GM18511 (cell line): ENCODE measurements at regions not wholly inside any gene's neighbourhood (a gene's known extent, or its start where the extent isn't known, plus 50 kb on each side); places are given as distances from the start of the nearest gene placed in this dataset.
"Not testable (repeated sequence)": the region's sequence is repeated elsewhere in the genome, so short reads cannot be mapped to it uniquely, and the experiment has no call there.

Experiments
- ATAC-seq: cut with Tn5 transposase; IDR thresholded peaks from one replicate; pipeline ENCODE4 v1.9.1; 2021; ENCODE audit warnings: mild to moderate bottlenecking, moderate library complexity; ENCODE audit not compliant: unreplicated experiment

DNA sequence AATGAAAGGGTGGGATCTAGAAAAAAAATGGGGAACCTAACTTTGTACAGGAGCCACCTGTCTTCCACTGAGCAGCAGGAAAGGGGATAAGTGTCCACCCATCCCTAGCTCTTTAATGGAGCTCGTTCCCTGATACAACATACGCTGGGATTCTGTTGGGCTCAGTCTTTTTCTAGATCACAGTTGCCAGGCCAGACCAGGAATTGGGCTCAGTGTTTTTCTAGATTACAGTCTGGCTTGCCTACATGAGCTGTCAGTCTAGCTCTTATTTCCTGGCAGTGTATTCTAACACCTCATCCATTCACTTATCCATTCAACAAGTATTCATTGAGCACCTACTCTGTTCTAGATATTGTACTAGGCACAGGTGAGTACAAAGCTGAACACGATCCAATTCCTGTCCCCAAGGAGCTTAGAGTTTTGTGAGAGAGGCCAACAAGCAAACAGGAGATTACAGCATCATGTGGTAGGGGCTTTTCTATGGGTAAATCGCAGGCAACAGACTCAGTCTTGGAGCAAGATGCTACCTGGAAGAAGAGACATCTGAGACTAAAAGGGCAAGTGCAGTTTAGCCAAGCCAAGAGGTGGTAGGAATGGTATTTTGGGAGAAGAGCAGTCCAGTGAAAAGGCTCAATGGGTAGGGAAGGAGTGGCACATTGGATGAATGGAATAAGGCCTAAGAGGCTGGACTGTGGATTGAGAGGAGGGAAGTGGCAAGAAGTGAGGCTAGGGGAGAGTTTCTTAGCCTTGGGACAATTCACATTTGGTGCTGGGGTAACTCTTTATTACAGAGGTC lies 138.0 kb upstream of the HS3ST2 start:
- ATAC-seq = no peak

GRCh38 chr16:22677024-22677830 lies 136.7 kb upstream of the HS3ST2 start:
- ATAC-seq = no peak

- no peak for ATAC-seq
Observed at GRCh38 chr16:22678311-22678710, 135.7 kb upstream of the HS3ST2 start.

GRCh38 chr16:22681554-22682291 lies 132.2 kb upstream of the HS3ST2 start:
- ATAC-seq = no peak

- no peak for ATAC-seq
Observed at GRCh38 chr16:22683258-22683657, 130.7 kb upstream of the HS3ST2 start.

- no peak for ATAC-seq
Observed at GRCh38 chr16:22683730-22684573, 130.0 kb upstream of the HS3ST2 start.

GRCh38 chr16:22684574-22685458 lies 129.1 kb upstream of the HS3ST2 start:
- ATAC-seq = no peak

DNA sequence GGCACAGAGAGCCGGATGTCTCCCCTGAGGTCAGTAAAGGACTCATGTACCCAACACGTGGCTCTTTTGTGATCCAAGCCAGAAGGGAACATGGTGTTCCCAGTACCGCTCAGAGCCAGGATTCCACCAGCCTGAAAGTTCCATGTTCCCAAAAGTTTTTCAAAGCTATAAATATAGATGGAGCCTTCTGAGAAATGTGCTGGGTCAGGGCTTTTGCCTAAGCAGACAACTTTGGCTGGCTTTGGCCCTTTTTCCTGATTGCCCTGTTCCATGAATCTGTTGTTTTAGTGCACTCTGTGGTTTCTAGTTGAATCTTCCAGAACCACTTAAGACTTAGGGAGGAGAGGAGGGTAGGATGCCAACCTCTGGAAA lies 128.5 kb upstream of the HS3ST2 start:
- no peak for ATAC-seq

- ATAC-seq = no peak
Observed at GRCh38 chr16:22687031-22687530, 126.9 kb upstream of the HS3ST2 start.

GRCh38 chr16:22688463-22688862 lies 125.5 kb upstream of the HS3ST2 start:
- ATAC-seq = no peak

- ATAC-seq = no peak
Observed at GRCh38 chr16:22688930-22689329, 125.0 kb upstream of the HS3ST2 start.

GRCh38 chr16:22691335-22691734 lies 122.6 kb upstream of the HS3ST2 start:
- ATAC-seq = no peak

DNA sequence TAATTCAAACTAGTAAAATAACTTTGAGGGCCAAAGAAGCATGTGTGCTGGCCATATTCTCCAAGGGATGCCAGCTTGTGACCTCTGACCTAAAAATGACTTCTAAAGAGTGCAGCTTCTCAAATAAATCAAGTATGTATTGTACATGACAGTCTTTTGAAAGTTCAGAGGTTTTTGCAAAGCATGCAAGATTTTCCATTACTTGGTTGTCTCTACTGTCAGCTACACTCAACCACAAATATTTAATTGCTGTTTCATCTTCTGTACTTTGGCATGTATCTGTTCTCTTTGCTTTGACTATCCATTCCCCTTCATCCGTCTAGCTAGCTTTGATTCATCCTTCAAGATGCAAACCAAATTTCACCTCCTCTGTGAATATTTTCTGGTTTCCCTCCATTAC lies 121.9 kb upstream of the HS3ST2 start:
- ATAC-seq = no peak

DNA sequence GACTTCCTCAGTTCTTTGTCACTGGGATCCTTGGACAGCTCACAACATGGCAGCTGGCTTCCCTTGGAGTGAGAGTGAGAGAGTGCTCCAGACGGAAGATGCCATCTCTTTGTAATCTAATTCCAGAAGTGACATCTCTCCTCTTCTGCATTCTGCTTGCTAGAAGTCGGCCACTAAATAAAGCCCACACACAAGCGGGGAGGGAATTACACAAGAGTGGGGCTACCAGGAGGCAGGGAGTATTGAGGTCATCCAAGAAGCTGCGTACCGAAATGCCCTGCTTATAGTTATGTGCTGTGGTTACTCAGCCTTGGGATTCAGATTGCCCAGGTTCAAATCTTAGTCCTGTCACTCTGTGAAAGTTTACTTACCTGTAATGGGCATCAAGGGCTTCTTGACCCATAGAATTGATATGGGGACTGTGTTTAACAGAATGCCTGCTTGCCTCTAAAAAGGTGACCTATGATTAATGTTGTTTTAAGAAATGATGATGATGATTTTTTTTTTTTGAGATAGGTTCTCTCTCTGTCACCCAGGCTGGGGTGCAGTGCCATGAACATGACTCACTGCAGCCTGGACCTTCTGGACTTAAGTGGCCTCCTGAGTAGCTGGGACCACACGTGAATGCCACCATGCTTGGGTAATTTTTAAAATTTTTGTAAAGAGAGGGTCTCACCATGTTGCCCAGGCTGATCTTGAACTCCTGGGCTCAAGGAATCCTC lies 120.9 kb upstream of the HS3ST2 start:
- no peak for ATAC-seq

DNA sequence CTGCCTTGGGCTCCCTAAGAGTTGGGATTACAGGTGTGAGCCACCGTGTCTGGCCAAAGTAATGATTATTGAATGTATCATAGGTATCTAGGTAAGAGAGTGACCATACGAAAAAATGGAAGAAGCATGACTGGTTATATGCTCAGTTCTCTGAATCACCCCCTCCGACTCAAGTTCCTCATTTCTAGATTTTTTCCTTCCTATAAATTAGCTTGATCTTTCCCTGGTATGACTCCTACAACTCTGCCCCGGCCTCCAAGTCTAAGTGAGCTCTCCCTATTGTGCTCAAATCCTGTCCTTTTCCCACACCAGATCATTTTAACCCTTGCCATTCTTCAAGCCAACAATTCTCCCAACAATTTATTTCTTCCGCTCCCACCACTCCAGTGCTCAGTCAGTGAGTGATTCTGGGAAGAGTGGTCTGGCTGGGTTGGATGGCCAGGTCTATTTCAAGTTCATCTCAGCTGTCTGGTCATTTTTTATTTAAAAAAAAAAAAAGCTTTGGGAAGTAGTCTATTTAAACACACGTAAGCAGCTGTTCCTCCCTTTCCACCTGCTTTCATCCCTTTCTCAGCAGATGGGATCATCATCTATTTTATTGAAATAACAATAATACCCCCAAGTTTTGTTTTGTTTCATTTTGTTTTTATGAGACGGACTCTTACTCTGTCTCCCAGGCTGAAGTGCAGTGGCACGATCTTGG lies 120.2 kb upstream of the HS3ST2 start:
- ATAC-seq = no peak

DNA sequence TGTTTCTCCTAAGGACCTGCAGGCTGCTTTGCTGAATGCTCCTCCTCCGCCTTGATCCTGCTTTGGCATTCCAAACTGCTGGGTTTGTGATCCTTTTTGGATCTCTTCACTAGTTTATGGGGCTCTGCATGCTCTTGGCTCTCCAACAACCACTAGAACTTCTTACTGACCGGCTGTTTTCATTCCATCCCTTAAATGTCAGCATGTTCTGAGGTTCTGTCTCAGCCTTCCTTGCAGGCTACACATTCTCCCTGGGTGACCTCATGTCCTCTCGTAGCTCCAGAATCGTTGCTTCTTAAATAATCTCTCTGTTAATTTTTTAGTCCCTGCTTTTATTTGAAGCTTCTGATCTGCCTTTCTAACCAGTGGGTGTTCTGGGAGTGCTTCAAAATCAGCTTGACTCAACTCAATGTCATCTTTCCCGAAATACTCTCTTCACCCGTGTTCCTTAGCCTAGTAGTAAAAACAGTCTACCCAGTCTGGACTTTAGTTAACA lies 119.0 kb upstream of the HS3ST2 start:
- ATAC-seq = no peak

DNA sequence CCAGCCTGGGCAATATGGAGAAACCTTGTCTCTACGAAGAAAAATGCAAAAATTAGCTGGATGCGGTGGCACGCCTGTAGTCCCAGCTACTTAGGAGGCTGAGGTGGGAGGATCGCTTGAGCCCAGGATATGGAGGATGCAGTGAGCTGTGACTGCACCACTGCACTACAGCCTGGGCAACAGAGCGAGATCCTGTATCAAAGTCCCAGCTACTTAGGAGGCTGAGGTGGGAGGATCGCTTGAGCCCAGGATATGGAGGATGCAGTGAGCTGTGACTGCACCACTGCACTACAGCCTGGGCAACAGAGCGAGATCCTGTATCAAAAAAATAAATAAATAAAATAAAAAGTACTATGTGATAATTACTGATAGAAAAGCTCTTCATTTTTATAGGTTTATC lies 118.2 kb upstream of the HS3ST2 start:
- ATAC-seq = not testable (repeated sequence)

- no peak for ATAC-seq
Observed at GRCh38 chr16:22699356-22699755, 114.6 kb upstream of the HS3ST2 start.
